PC-3 (cell line): ENCODE measurements at regions not wholly inside any gene's neighbourhood (a gene's known extent, or its start where the extent isn't known, plus 50 kb on each side); places are given as distances from the start of the nearest gene placed in this dataset.

ENCODE experiments used
- EZH2 ChIP-seq: fragments of 300-600 bp; sonication (generic); IDR thresholded peaks from one replicate; pipeline ENCODE4 v1.6.1; 2017; ENCODE audit warnings: antibody characterized with exemption, mild to moderate bottlenecking, low read length; ENCODE audit not compliant: unreplicated experiment
- EZH2phosphoT487 ChIP-seq: fragments of 300-600 bp; sonication (generic); IDR thresholded peaks from 2 replicates; pipeline ENCODE4 v1.6.1; 2018; ENCODE audit warnings: mild to moderate bottlenecking, antibody characterized with exemption, low read length, borderline replicate concordance
- TF ChIP-seq, protein P1 (sequence below): fragments of 300-600 bp; sonication (generic); conservative IDR thresholded peaks from 2 replicates; pipeline ENCODE4 v1.5.1; 2017; ENCODE audit warnings: antibody characterized with exemption, low read depth, mild to moderate bottlenecking, low read length

DNA sequence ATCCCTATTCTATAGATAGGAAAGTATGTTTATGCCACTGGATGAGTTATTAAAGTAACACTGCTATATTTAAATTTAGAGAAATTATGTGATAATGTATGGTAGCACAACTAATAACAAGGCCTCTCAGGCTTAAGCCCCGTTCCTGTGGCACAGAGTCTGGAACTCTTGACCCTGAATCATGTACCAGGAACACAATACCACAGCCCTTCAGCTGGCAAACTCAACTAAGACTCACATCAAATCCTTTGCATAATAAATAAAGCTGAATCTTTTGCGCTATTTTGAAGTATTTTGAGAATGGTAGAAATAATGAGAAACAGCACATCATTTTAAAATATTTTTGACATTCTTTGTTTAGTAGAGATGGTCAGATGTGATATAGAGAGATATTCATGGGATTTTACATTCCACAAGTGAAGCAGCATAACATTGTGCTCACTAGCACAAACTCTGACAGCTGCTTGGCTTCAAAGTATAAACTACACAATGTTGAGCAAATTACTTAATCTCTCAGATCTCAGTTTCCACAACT is 478.4 kb upstream of the FAM241A start:
- TF ChIP-seq, protein P1, sequence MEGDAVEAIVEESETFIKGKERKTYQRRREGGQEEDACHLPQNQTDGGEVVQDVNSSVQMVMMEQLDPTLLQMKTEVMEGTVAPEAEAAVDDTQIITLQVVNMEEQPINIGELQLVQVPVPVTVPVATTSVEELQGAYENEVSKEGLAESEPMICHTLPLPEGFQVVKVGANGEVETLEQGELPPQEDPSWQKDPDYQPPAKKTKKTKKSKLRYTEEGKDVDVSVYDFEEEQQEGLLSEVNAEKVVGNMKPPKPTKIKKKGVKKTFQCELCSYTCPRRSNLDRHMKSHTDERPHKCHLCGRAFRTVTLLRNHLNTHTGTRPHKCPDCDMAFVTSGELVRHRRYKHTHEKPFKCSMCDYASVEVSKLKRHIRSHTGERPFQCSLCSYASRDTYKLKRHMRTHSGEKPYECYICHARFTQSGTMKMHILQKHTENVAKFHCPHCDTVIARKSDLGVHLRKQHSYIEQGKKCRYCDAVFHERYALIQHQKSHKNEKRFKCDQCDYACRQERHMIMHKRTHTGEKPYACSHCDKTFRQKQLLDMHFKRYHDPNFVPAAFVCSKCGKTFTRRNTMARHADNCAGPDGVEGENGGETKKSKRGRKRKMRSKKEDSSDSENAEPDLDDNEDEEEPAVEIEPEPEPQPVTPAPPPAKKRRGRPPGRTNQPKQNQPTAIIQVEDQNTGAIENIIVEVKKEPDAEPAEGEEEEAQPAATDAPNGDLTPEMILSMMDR: no peak
- TF ChIP-seq EZH2 (no peak), EZH2phosphoT487 (no peak)
